VCaP (cell line): ENCODE measurements at regions not wholly inside any gene's neighbourhood (a gene's known extent, or its start where the extent isn't known, plus 50 kb on each side); places are given as distances from the start of the nearest gene placed in this dataset.

Experiments used
- H3K27ac ChIP-seq: fragments of 450-650 bp; 2 replicates; pipeline ENCODE4 v1.5.1; 2017
- TF ChIP-seq, protein P1 (sequence below): fragments of 450-650 bp; conservative IDR thresholded peaks from 2 replicates; pipeline ENCODE4 v1.5.1; 2017; ENCODE audit warnings: mild to moderate bottlenecking, moderate library complexity

DNA sequence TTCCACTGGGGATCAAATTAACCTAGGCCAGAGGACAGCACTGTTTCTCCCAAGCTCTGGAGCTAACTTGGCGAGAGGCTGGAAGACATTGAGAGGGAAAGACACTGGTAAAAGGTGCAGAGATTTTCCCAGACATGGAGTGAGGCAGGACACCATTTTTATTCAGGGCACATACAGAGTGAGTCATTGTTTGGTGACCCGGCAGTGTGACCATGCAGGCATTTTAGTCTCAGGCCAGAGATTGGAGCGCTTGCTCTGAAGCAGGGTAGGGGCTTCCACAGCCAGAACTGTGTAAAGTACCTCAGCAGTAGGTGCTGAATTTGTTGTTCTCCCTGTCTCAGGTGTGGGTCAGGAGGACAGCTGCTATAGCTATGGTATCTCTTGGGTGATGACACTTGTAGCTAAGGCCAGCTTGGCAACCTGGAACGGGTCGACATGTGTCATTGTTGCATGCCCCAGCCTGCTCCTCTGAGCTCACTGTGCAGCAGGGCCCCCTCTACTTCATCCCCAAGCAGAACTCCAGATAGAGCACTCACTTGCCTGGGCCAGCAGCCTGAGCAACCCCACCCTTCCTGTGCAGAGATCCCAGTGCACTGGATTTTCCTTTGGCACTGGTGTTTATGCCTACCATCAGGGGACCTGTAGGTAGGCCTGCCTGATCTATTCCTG, 79.8 kb upstream of the ATP8A1 start:
- TF ChIP-seq, protein P1, sequence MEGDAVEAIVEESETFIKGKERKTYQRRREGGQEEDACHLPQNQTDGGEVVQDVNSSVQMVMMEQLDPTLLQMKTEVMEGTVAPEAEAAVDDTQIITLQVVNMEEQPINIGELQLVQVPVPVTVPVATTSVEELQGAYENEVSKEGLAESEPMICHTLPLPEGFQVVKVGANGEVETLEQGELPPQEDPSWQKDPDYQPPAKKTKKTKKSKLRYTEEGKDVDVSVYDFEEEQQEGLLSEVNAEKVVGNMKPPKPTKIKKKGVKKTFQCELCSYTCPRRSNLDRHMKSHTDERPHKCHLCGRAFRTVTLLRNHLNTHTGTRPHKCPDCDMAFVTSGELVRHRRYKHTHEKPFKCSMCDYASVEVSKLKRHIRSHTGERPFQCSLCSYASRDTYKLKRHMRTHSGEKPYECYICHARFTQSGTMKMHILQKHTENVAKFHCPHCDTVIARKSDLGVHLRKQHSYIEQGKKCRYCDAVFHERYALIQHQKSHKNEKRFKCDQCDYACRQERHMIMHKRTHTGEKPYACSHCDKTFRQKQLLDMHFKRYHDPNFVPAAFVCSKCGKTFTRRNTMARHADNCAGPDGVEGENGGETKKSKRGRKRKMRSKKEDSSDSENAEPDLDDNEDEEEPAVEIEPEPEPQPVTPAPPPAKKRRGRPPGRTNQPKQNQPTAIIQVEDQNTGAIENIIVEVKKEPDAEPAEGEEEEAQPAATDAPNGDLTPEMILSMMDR = no peak
- H3K27ac ChIP-seq = no peak overlapping the region

DNA sequence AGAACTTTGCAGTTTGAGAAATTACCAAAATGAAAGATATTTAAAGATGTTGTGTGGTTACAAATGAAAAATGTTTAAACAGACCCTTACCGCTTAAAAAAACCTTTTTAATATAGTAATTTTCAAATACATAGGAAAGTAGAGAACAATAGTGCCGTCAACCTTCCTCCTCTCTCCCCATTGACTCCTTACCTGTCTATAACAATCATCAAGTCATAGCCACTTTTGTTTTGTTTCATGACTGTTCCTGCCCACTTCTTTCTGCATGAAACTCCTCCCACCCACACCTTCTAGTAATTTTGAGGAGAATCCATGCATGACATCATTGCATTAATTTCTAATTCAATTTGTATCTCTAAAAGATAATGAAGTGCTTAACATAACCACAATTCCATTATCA, 76.5 kb upstream of the ATP8A1 start:
- TF ChIP-seq, protein P1 = no peak
- no peak overlapping the region for H3K27ac ChIP-seq

GRCh38 chr4:42732776-42733175, 75.9 kb upstream of the ATP8A1 start:
- TF ChIP-seq, protein P1 = no peak

GRCh38 chr4:42729505-42730237, 72.8 kb upstream of the ATP8A1 start:
- no peak overlapping the region for H3K27ac ChIP-seq
- TF ChIP-seq, protein P1 = no peak

More at GRCh38 chr4:42732776-42733175, 75.9 kb upstream of the ATP8A1 start:
- no peak overlapping the region for H3K27ac ChIP-seq

DNA sequence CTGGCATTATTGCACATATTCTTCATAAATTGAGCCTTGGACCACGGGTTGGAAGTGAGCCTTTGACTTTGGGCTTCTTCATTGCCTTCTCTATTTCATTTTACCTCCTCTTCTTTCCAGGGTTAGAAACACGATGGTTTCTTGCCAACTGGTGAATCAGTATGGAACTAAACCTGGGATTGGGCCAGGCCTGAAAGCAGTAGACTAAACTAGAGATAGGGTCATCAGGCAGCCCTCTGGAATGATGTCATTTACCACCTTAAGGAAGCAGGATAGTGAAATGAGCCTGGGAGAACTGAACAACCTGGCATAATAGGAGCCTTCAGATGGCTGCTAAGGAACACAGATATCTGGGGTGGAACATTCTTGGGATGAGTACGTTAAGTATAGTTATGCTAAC, 67.5 kb upstream of the ATP8A1 start:
- TF ChIP-seq, protein P1 = no peak
- no peak overlapping the region for H3K27ac ChIP-seq

GRCh38 chr4:42720533-42720932, 63.6 kb upstream of the ATP8A1 start:
- TF ChIP-seq, protein P1 = no peak
- H3K27ac ChIP-seq = no peak overlapping the region

- TF ChIP-seq, protein P1 = no peak
- no peak overlapping the region for H3K27ac ChIP-seq
Measured at GRCh38 chr4:42719257-42719656, 62.4 kb upstream of the ATP8A1 start.
